Activated gamma-delta T cell treated with anti-CD3 and anti-CD28 coated beads, Interleukin-2, amount 50 U/mL, for 16 hours (primary cell): ENCODE measurements at regions not wholly inside any gene's neighbourhood (a gene's known extent, or its start where the extent isn't known, plus 50 kb on each side); places are given as distances from the start of the nearest gene placed in this dataset.
"Not testable (repeated sequence)": the region's sequence is repeated elsewhere in the genome, so short reads cannot be mapped to it uniquely, and the experiment has no call there.

Experiments used
- DNase-seq: peaks from one replicate; pipeline ENCODE4 v3.0.0-alpha.2; 2020; ENCODE audit warnings: low read depth

GRCh38 chr21:15311510-15311909 lies 246.7 kb upstream of the NRIP1 start:
- DNase-seq: no peak

GRCh38 chr21:15317034-15317433 lies 252.2 kb upstream of the NRIP1 start:
- not testable (repeated sequence) for DNase-seq

GRCh38 chr21:15319727-15320126 lies 254.9 kb upstream of the NRIP1 start:
- no peak for DNase-seq

- DNase-seq: no peak
These were observed 259.7 kb upstream of the NRIP1 start for GRCh38 chr21:15324542-15324941.

GRCh38 chr21:15326032-15326867 lies 261.4 kb upstream of the NRIP1 start:
- no peak for DNase-seq

GRCh38 chr21:15327637-15328265 lies 263.0 kb upstream of the NRIP1 start:
- DNase-seq: no peak

GRCh38 chr21:15329191-15329590 lies 264.4 kb upstream of the NRIP1 start:
- no peak for DNase-seq

- no peak for DNase-seq
These were observed 266.1 kb upstream of the NRIP1 start for GRCh38 chr21:15330872-15331271.

- no peak for DNase-seq
These were observed 267.8 kb upstream of the NRIP1 start for GRCh38 chr21:15332572-15332971.

GRCh38 chr21:15333136-15333710 lies 268.4 kb upstream of the NRIP1 start:
- no peak for DNase-seq

GRCh38 chr21:15333951-15334350 lies 269.2 kb upstream of the NRIP1 start:
- DNase-seq: no peak

- no peak for DNase-seq
These were observed 278.3 kb upstream of the NRIP1 start for GRCh38 chr21:15343066-15343465.

- no peak for DNase-seq
These were observed 287.2 kb upstream of the NRIP1 start for GRCh38 chr21:15352009-15352408.

GRCh38 chr21:15353546-15353945 lies 288.7 kb upstream of the NRIP1 start:
- no peak for DNase-seq

GRCh38 chr21:15354516-15354915 lies 289.7 kb upstream of the NRIP1 start:
- DNase-seq: no peak

GRCh38 chr21:15355066-15355465 lies 290.3 kb upstream of the NRIP1 start:
- DNase-seq: no peak

- no peak for DNase-seq
These were observed 294.5 kb upstream of the NRIP1 start for GRCh38 chr21:15359251-15359650.

- DNase-seq: no peak
These were observed 297.7 kb upstream of the NRIP1 start for GRCh38 chr21:15362458-15362857.

- DNase-seq: no peak
These were observed 299.1 kb upstream of the NRIP1 start for GRCh38 chr21:15363921-15364320.

- DNase-seq: no peak
These were observed 301.1 kb upstream of the NRIP1 start for GRCh38 chr21:15365751-15366392.

- DNase-seq: no peak
These were observed 301.8 kb upstream of the NRIP1 start for GRCh38 chr21:15366555-15366954.

- DNase-seq: no peak
These were observed 302.3 kb upstream of the NRIP1 start for GRCh38 chr21:15367061-15367626.
